Neuronal stem cell (in vitro differentiated cells): ENCODE measurements at regions not wholly inside any gene's neighbourhood (a gene's known extent, or its start where the extent isn't known, plus 50 kb on each side); places are given as distances from the start of the nearest gene placed in this dataset.

Source experiments
- DNase-seq: peaks from one replicate; pipeline ENCODE4 v3.0.0-alpha.2; 2013; ENCODE audit warnings: low spot score
- H2AFZ ChIP-seq: one replicate; pipeline ENCODE4 v1.6.1; 2013; ENCODE audit warnings: mild to moderate bottlenecking, low read length, inconsistent platforms
- H2AK5ac ChIP-seq: 2 replicates; pipeline ENCODE4 v1.6.1; 2013; ENCODE audit warnings: low read depth, mild to moderate bottlenecking, inconsistent platforms, low read length, moderate library complexity, mixed read lengths
- H2BK120ac ChIP-seq: 2 replicates; pipeline ENCODE4 v1.6.1; 2013; ENCODE audit warnings: low read depth, mild to moderate bottlenecking, inconsistent platforms, low read length, moderate library complexity, mixed read lengths
- H2BK12ac ChIP-seq: one replicate; pipeline ENCODE4 v1.6.1; 2013; ENCODE audit warnings: low read length, inconsistent platforms
- H2BK15ac ChIP-seq: 2 replicates; pipeline ENCODE4 v1.6.1; 2013; ENCODE audit warnings: mild to moderate bottlenecking, low read length, inconsistent platforms, mixed read lengths
- H2BK5ac ChIP-seq: one replicate; pipeline ENCODE4 v1.6.1; 2013; ENCODE audit warnings: inconsistent platforms, mild to moderate bottlenecking, low read length, moderate library complexity
- H3K14ac ChIP-seq: one replicate; pipeline ENCODE4 v1.6.1; 2013; ENCODE audit warnings: low read length, inconsistent platforms
- H3K18ac ChIP-seq: 2 replicates; pipeline ENCODE4 v1.6.1; 2013; ENCODE audit warnings: low read length, inconsistent platforms
- H3K23ac ChIP-seq: 2 replicates; pipeline ENCODE4 v1.6.1; 2013; ENCODE audit warnings: low read depth, mild to moderate bottlenecking, mixed read lengths, low read length, inconsistent platforms; ENCODE audit not compliant: poor library complexity
- H3K27ac ChIP-seq: replicated peaks from 3 replicates; pipeline ENCODE4 v1.5.1; 2013; ENCODE audit warnings: low read length, inconsistent platforms
- H3K27me3 ChIP-seq, 3 experiments: 2 replicates each; pipeline ENCODE4 v1.6.1; 2013; ENCODE audit warnings: low read length in 3 of 3, mild to moderate bottlenecking in 2 of 3, inconsistent platforms in 1 of 3, low read depth in 1 of 3, mixed read lengths in 1 of 3, moderate library complexity in 1 of 3; ENCODE audit not compliant: control insufficient read depth in 3 of 3, insufficient read depth in 3 of 3
- H3K36me3 ChIP-seq, 2 donors: replicated peaks in 1 of 2; 2 replicates each; pipeline ENCODE4 v1.6.1; 2013; ENCODE audit warnings: low read length in 2 of 2; ENCODE audit not compliant: control insufficient read depth in 2 of 2, insufficient read depth in 2 of 2
- H3K4ac ChIP-seq: 2 replicates; pipeline ENCODE4 v1.6.1; 2013; ENCODE audit warnings: inconsistent platforms, mild to moderate bottlenecking, low read length, moderate library complexity
- H3K4me1 ChIP-seq, 2 donors: 1 replicate in 1 of 2; 2 replicates in 1 of 2; pipeline ENCODE4 v1.6.1; 2013; ENCODE audit warnings: low read length in 2 of 2, low read depth in 1 of 2; ENCODE audit not compliant: control insufficient read depth in 2 of 2, insufficient read depth in 1 of 2
- H3K4me2 ChIP-seq: one replicate; pipeline ENCODE4 v1.6.1; 2013; ENCODE audit warnings: mild to moderate bottlenecking, low read length, inconsistent platforms; ENCODE audit not compliant: insufficient read depth, poor library complexity, severe bottlenecking
- H3K4me3 ChIP-seq, 2 donors: 2 replicates each; pipeline ENCODE4 v1.5.1; 2013; ENCODE audit warnings: low read length in 2 of 2, mild to moderate bottlenecking in 2 of 2, inconsistent platforms in 1 of 2, moderate library complexity in 1 of 2
- H3K79me1 ChIP-seq: one replicate; pipeline ENCODE4 v1.6.1; 2013; ENCODE audit warnings: low read depth, mild to moderate bottlenecking, inconsistent platforms, low read length, moderate library complexity
- H3K9ac ChIP-seq: one replicate; pipeline ENCODE4 v1.6.1; 2013; ENCODE audit warnings: mild to moderate bottlenecking, low read depth, low read length, inconsistent platforms; ENCODE audit not compliant: poor library complexity
- H3K9me3 ChIP-seq, 2 donors: replicated peaks in 1 of 2; 2 replicates each; pipeline versions ENCODE3 to v1.6.1; 2013; ENCODE audit warnings: low read length in 2 of 2, mild to moderate bottlenecking in 2 of 2, inconsistent platforms in 1 of 2, low read depth in 1 of 2, mixed read lengths in 1 of 2, moderate library complexity in 1 of 2; ENCODE audit not compliant: control insufficient read depth in 2 of 2, insufficient read depth in 1 of 2
- H4K8ac ChIP-seq: one replicate; pipeline ENCODE4 v1.6.1; 2013; ENCODE audit warnings: low read depth, mild to moderate bottlenecking, inconsistent platforms, low read length, moderate library complexity
- H4K91ac ChIP-seq: one replicate; pipeline ENCODE4 v1.6.1; 2013; ENCODE audit warnings: low read length, low read depth, mild to moderate bottlenecking, inconsistent platforms; ENCODE audit not compliant: poor library complexity
- WGBS, 2 donors: extraction: QIAGEN DNeasy Blood & Tissue Kit; methylation state at CpG; one replicate each; pipeline ENCODE4 v1.1.7; 2013; ENCODE audit warnings: missing lambda C conversion rate in 2 of 2, mixed read lengths in 1 of 2; ENCODE audit not compliant: insufficient read length in 2 of 2, insufficient replicate concordance in 1 of 2; ENCODE audit errors: extremely low coverage in 2 of 2; 5-methylcytosine and 5-hydroxymethylcytosine counted together

- no peak overlapping the region for H2BK120ac ChIP-seq
- H3K79me1 ChIP-seq, result no peaks in the 10 kb centered on the region
- no peak overlapping the region for H3K27ac ChIP-seq
- no peak overlapping the region for H3K14ac ChIP-seq
- no peak overlapping the region for H4K8ac ChIP-seq
- no CpG with 5 or more reads among the region's 6 CpGs for WGBS, 2 donors
- H3K4me2 ChIP-seq, result no peak overlapping the region
- no peaks in the 10 kb centered on the region for H3K27me3 ChIP-seq
- no peak overlapping the region for H2BK12ac ChIP-seq
- H2AK5ac ChIP-seq, result no peak overlapping the region
- no peak overlapping the region for H3K23ac ChIP-seq
- H2AFZ ChIP-seq, result no peak overlapping the region
- H3K9ac ChIP-seq, result no peak overlapping the region
- H3K18ac ChIP-seq, result no peak overlapping the region
- no peak overlapping the region for H4K91ac ChIP-seq
- no peak overlapping the region for H3K4ac ChIP-seq
- no peak overlapping the region for H2BK5ac ChIP-seq
- no peak overlapping the region for H3K4me3 ChIP-seq
- H2BK15ac ChIP-seq, result no peak overlapping the region
- H3K36me3 ChIP-seq, result no peaks in the 10 kb centered on the region
- no peaks in the 10 kb centered on the region for H3K9me3 ChIP-seq
- no peak for DNase-seq
- H3K4me1 ChIP-seq, result no peaks in the 10 kb centered on the region
These were observed 211.2 kb downstream of the C7orf25 start for GRCh38 chr7:42700406-42701327.

DNA sequence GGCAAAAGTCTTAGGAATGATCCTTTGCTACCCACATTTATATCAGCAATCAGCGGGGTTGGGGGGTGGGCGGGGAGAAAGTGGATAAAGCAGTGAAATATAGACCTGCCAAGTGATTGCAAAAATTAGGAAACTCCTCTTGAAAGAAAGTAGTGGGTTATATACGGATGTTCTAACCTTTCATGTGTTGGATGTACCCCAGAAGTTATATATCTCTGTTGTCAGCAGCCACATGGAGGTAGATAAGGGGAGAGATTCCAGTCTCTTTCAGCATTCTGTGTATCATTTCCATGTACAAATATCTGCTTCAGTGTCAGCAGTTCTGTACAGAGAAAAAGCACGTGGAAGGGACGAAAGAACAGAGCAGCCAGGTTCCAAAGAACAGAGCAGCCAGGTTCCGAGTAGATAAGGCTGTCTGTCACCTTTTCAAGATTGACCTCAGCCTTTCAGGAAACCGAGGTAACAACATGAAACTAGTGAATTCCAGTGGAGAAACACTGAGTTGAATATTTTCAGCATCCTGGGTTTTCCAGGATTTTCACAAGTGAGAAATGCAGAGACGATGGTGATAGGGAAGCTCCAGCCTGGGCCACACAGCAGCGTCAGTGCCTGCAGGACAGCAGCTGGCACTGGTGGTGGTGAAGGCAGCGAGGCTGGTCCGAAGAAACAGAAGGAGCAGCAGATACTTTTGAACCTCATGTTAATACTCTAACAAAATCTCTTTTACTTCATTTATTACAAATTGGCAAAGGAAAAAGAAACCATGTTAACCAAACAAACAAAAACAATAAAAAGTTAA is 212.3 kb downstream of the C7orf25 start:
- no peak overlapping the region for H3K23ac ChIP-seq
- no peak overlapping the region for H3K27ac ChIP-seq
- no peak overlapping the region for H2AFZ ChIP-seq
- no peaks in the 10 kb centered on the region for H3K4me1 ChIP-seq
- no peak overlapping the region for H4K91ac ChIP-seq
- H2BK5ac ChIP-seq, result no peak overlapping the region
- no peak overlapping the region for H3K4me2 ChIP-seq
- H2BK12ac ChIP-seq, result no peak overlapping the region
- no peaks in the 10 kb centered on the region for H3K36me3 ChIP-seq
- H2AK5ac ChIP-seq, result no peak overlapping the region
- no peak overlapping the region for H3K18ac ChIP-seq
- H4K8ac ChIP-seq, result no peak overlapping the region
- WGBS, 2 donors, result no CpG with 5 or more reads among the region's 11 CpGs
- no peak overlapping the region for H3K14ac ChIP-seq
- H3K9me3 ChIP-seq, result no peaks in the 10 kb centered on the region
- H3K79me1 ChIP-seq, result no peaks in the 10 kb centered on the region
- H3K4me3 ChIP-seq, result no peak overlapping the region
- no peak overlapping the region for H2BK120ac ChIP-seq
- no peak overlapping the region for H3K4ac ChIP-seq
- no peak overlapping the region for H3K9ac ChIP-seq
- DNase-seq, result no peak
- H3K27me3 ChIP-seq, result no peaks in the 10 kb centered on the region
- no peak overlapping the region for H2BK15ac ChIP-seq

DNA sequence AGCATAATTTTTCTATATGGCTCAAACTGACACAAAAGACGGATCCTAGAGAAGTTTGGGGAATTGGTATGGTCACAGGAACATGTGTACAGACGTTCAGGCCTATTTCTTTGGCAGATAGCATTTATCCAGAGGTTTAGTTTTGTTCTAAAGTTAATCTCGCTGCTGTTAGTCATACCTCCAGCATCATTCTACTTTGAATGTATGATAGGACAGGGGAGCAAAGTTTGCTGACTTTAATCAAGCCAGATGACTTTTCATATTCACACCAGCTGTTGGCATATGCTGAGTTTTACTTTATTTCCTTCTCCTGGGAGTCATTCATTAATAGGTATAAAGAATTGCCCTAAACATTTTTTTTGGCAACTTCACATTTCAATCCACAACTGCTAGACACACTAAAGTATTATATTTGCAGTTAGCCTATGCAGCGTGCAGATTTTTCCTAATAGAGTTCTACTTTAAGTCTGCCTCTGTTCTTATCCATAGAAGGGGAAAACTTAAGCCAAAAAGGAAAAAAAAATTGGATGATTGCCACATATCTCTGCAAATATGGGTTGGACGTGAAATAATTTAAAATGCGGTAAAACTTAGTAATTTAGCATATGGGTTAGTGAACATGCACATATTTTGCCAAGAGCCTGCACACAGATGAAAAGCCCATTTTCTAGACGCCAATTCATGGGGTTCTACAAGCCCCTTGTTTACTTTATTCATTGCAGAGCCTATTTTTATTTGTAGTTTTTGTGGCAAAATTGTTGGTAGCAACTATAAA is 213.1 kb downstream of the C7orf25 start:
- no peak for DNase-seq
- Histone ChIP-seq H2BK12ac (no peak overlapping the region), H2BK5ac (no peak overlapping the region), H3K4me2 (no peak overlapping the region), H2AK5ac (no peak overlapping the region), H3K36me3 (no peaks in the 10 kb centered on the region), H3K23ac (no peak overlapping the region), H3K14ac (no peak overlapping the region), H3K4me3 (no peak overlapping the region), H3K9ac (no peak overlapping the region), H2AFZ (no peak overlapping the region), H3K9me3 (no peaks in the 10 kb centered on the region), H3K27ac (no peak overlapping the region), H3K79me1 (no peaks in the 10 kb centered on the region), H3K18ac (no peak overlapping the region), H4K8ac (no peak overlapping the region), H2BK120ac (no peak overlapping the region), H2BK15ac (no peak overlapping the region), H3K4ac (no peak overlapping the region), H3K27me3 (no peaks in the 10 kb centered on the region), H4K91ac (no peak overlapping the region), H3K4me1 (no peaks in the 10 kb centered on the region)
- WGBS, 2 donors, result no CpG with 5 or more reads among the region's 7 CpGs
